ENCODE measurements at regions not wholly inside any gene's neighbourhood (a gene's known extent, or its start where the extent isn't known, plus 50 kb on each side); places are given as distances from the start of the nearest gene placed in this dataset.

GRCh38 chr2:237196866-237197618 lies 111.4 kb downstream of the COPS8 start:
- peaks cover 36% of the 10 kb centered on the region for H3K4me1 ChIP-seq (ENCODE audit: insufficient read depth, low read length)
- H3K9ac ChIP-seq (ENCODE audit: low read depth, low read length) = no peak overlapping the region
- peaks cover 4% of the 10 kb centered on the region for H3K9me3 ChIP-seq (ENCODE audit: control insufficient read depth, insufficient read depth, low read length)
- H3K36me3 ChIP-seq (ENCODE audit: insufficient read depth, low read length) = no peaks in the 10 kb centered on the region

GRCh38 chr2:237198164-237198855 lies 112.6 kb downstream of the COPS8 start:
- H3K36me3 ChIP-seq (ENCODE audit: insufficient read depth, low read length) = no peaks in the 10 kb centered on the region
- peaks cover 47% of the 10 kb centered on the region for H3K4me1 ChIP-seq (ENCODE audit: insufficient read depth, low read length)
- peaks cover 4% of the 10 kb centered on the region for H3K9me3 ChIP-seq (ENCODE audit: control insufficient read depth, insufficient read depth, low read length)
- 0 out of 2 replicates have a peak overlapping the region, but pooled peaks have one; percentile 22 for H3K9ac ChIP-seq (ENCODE audit: low read depth, low read length)

GRCh38 chr2:237199082-237199481 lies 113.4 kb downstream of the COPS8 start:
- Histone ChIP-seq H3K9ac (ENCODE audit: low read depth, low read length) (no peak overlapping the region), H3K9me3 (ENCODE audit: control insufficient read depth, insufficient read depth, low read length) (peaks cover 4% of the 10 kb centered on the region), H3K36me3 (ENCODE audit: insufficient read depth, low read length) (no peaks in the 10 kb centered on the region), H3K4me1 (ENCODE audit: insufficient read depth, low read length) (peaks cover 47% of the 10 kb centered on the region)

- Histone ChIP-seq H3K4me1 (ENCODE audit: insufficient read depth, low read length) (peaks cover 47% of the 10 kb centered on the region), H3K36me3 (ENCODE audit: insufficient read depth, low read length) (no peaks in the 10 kb centered on the region), H3K9me3 (ENCODE audit: control insufficient read depth, insufficient read depth, low read length) (peaks cover 4% of the 10 kb centered on the region), H3K9ac (ENCODE audit: low read depth, low read length) (no peak overlapping the region)
Observed at GRCh38 chr2:237199577-237199976, 113.9 kb downstream of the COPS8 start.

- Histone ChIP-seq H3K9ac (ENCODE audit: low read depth, low read length) (no peak overlapping the region), H3K36me3 (ENCODE audit: insufficient read depth, low read length) (no peaks in the 10 kb centered on the region), H3K4me1 (ENCODE audit: insufficient read depth, low read length) (peaks cover 47% of the 10 kb centered on the region), H3K9me3 (ENCODE audit: control insufficient read depth, insufficient read depth, low read length) (peaks cover 4% of the 10 kb centered on the region)
Observed at GRCh38 chr2:237200462-237200861, 114.8 kb downstream of the COPS8 start.

GRCh38 chr2:237201461-237202287 lies 116.0 kb downstream of the COPS8 start:
- Histone ChIP-seq H3K9ac (ENCODE audit: low read depth, low read length) (no peak overlapping the region), H3K9me3 (ENCODE audit: control insufficient read depth, insufficient read depth, low read length) (peaks cover 4% of the 10 kb centered on the region), H3K36me3 (ENCODE audit: insufficient read depth, low read length) (no peaks in the 10 kb centered on the region), H3K4me1 (ENCODE audit: insufficient read depth, low read length) (peaks cover 47% of the 10 kb centered on the region)

- no peak overlapping the region for H3K9ac ChIP-seq (ENCODE audit: low read depth, low read length)
- peaks cover 39% of the 10 kb centered on the region for H3K4me1 ChIP-seq (ENCODE audit: insufficient read depth, low read length)
- H3K9me3 ChIP-seq (ENCODE audit: control insufficient read depth, insufficient read depth, low read length) = peaks cover 4% of the 10 kb centered on the region
- H3K36me3 ChIP-seq (ENCODE audit: insufficient read depth, low read length) = no peaks in the 10 kb centered on the region
Observed at GRCh38 chr2:237202288-237203030, 116.8 kb downstream of the COPS8 start.

GRCh38 chr2:237205043-237205541 lies 119.4 kb downstream of the COPS8 start:
- no peaks in the 10 kb centered on the region for H3K36me3 ChIP-seq (ENCODE audit: insufficient read depth, low read length)
- H3K4me1 ChIP-seq (ENCODE audit: insufficient read depth, low read length) = peaks cover 25% of the 10 kb centered on the region
- no peak overlapping the region for H3K9ac ChIP-seq (ENCODE audit: low read depth, low read length)
- H3K9me3 ChIP-seq (ENCODE audit: control insufficient read depth, insufficient read depth, low read length) = no peaks in the 10 kb centered on the region; the same call in 1 of the 2 replicates

GRCh38 chr2:237205561-237205971 lies 119.9 kb downstream of the COPS8 start:
- Histone ChIP-seq H3K9me3 (ENCODE audit: control insufficient read depth, insufficient read depth, low read length) (no peaks in the 10 kb centered on the region; the same call in 1 of the 2 replicates), H3K36me3 (ENCODE audit: insufficient read depth, low read length) (no peaks in the 10 kb centered on the region), H3K9ac (ENCODE audit: low read depth, low read length) (no peak overlapping the region), H3K4me1 (ENCODE audit: insufficient read depth, low read length) (peaks cover 29% of the 10 kb centered on the region)

GRCh38 chr2:237207646-237208045 lies 122.0 kb downstream of the COPS8 start:
- Histone ChIP-seq H3K9ac (ENCODE audit: low read depth, low read length) (no peak overlapping the region), H3K9me3 (ENCODE audit: control insufficient read depth, insufficient read depth, low read length) (no peaks in the 10 kb centered on the region), H3K4me1 (ENCODE audit: insufficient read depth, low read length) (peaks cover 24% of the 10 kb centered on the region), H3K36me3 (ENCODE audit: insufficient read depth, low read length) (no peaks in the 10 kb centered on the region)

GRCh38 chr2:237208373-237209260 lies 122.9 kb downstream of the COPS8 start:
- Histone ChIP-seq H3K4me1 (ENCODE audit: insufficient read depth, low read length) (peaks cover 19% of the 10 kb centered on the region), H3K36me3 (ENCODE audit: insufficient read depth, low read length) (no peaks in the 10 kb centered on the region), H3K9me3 (ENCODE audit: control insufficient read depth, insufficient read depth, low read length) (no peaks in the 10 kb centered on the region), H3K9ac (ENCODE audit: low read depth, low read length) (no peak overlapping the region)

- peaks cover 19% of the 10 kb centered on the region for H3K4me1 ChIP-seq (ENCODE audit: insufficient read depth, low read length)
- no peak overlapping the region for H3K9ac ChIP-seq (ENCODE audit: low read depth, low read length)
- no peaks in the 10 kb centered on the region for H3K9me3 ChIP-seq (ENCODE audit: control insufficient read depth, insufficient read depth, low read length)
- H3K36me3 ChIP-seq (ENCODE audit: insufficient read depth, low read length) = no peaks in the 10 kb centered on the region
Observed at GRCh38 chr2:237209885-237210284, 124.2 kb downstream of the COPS8 start.

- Histone ChIP-seq H3K36me3 (ENCODE audit: insufficient read depth, low read length) (no peaks in the 10 kb centered on the region), H3K9me3 (ENCODE audit: control insufficient read depth, insufficient read depth, low read length) (no peaks in the 10 kb centered on the region), H3K9ac (ENCODE audit: low read depth, low read length) (no peak overlapping the region), H3K4me1 (ENCODE audit: insufficient read depth, low read length) (peaks cover 19% of the 10 kb centered on the region)
Observed at GRCh38 chr2:237210297-237210696, 124.6 kb downstream of the COPS8 start.
